ENCODE measurements at regions not wholly inside any gene's neighbourhood (a gene's known extent, or its start where the extent isn't known, plus 50 kb on each side); places are given as distances from the start of the nearest gene placed in this dataset.

GRCh38 chr18:39730606-39731005 lies 2165.0 kb upstream of the CELF4 start:
- ATAC-seq (no peak), DNase-seq (no peak)
- Histone ChIP-seq H3K4me1 (no peaks in the 10 kb centered on the region), H3K9me3 (no peaks in the 10 kb centered on the region), H3K36me3 (no peaks in the 10 kb centered on the region), H3K27ac (no peak overlapping the region), H3K27me3 (ENCODE audit: low read depth) (no peaks in the 10 kb centered on the region), H3K4me3 (no peak overlapping the region)
- intact Hi-C loops (cut with DNase I) = no loop called here
- TF ChIP-seq CTCF (IDR thresholded peaks at IDR 0.05) = no peak

GRCh38 chr18:39724652-39725051 lies 2159.1 kb upstream of the CELF4 start:
- Histone ChIP-seq H3K27ac (no peak overlapping the region), H3K4me3 (no peak overlapping the region), H3K9me3 (no peaks in the 10 kb centered on the region), H3K36me3 (no peaks in the 10 kb centered on the region), H3K27me3 (ENCODE audit: low read depth) (no peaks in the 10 kb centered on the region), H3K4me1 (no peaks in the 10 kb centered on the region)
- ATAC-seq = no peak
- no peak for DNase-seq
- intact Hi-C loops (cut with DNase I) = no loop called here
- no peak for TF ChIP-seq CTCF (IDR thresholded peaks at IDR 0.05)

- H3K27me3 ChIP-seq (ENCODE audit: low read depth) = no peaks in the 10 kb centered on the region
- no peak for TF ChIP-seq CTCF (IDR thresholded peaks at IDR 0.05)
- no peaks in the 10 kb centered on the region for H3K4me1 ChIP-seq
- H3K9me3 ChIP-seq = no peaks in the 10 kb centered on the region
- intact Hi-C loops (cut with DNase I) = no loop called here
- no peak for DNase-seq
- no peak overlapping the region for H3K4me3 ChIP-seq
- H3K27ac ChIP-seq = no peak overlapping the region
- ATAC-seq = no peak
- no peaks in the 10 kb centered on the region for H3K36me3 ChIP-seq
Observed at GRCh38 chr18:39721712-39722111, 2156.1 kb upstream of the CELF4 start.

- no peaks in the 10 kb centered on the region for H3K9me3 ChIP-seq
- no peak overlapping the region for H3K27ac ChIP-seq
- no peaks in the 10 kb centered on the region for H3K27me3 ChIP-seq (ENCODE audit: low read depth)
- DNase-seq (no peak), ATAC-seq (no peak)
- H3K4me3 ChIP-seq = no peak overlapping the region
- intact Hi-C loops (cut with DNase I) = no loop called here
- no peaks in the 10 kb centered on the region for H3K36me3 ChIP-seq
- TF ChIP-seq CTCF (IDR thresholded peaks at IDR 0.05) = no peak
- no peaks in the 10 kb centered on the region for H3K4me1 ChIP-seq
Observed at GRCh38 chr18:39713961-39714360, 2148.4 kb upstream of the CELF4 start.

GRCh38 chr18:39711701-39712100 lies 2146.1 kb upstream of the CELF4 start:
- Histone ChIP-seq H3K27ac (no peak overlapping the region), H3K36me3 (no peaks in the 10 kb centered on the region), H3K9me3 (no peaks in the 10 kb centered on the region), H3K27me3 (ENCODE audit: low read depth) (no peaks in the 10 kb centered on the region), H3K4me1 (no peaks in the 10 kb centered on the region), H3K4me3 (no peak overlapping the region)
- DNase-seq = no peak
- TF ChIP-seq CTCF (IDR thresholded peaks at IDR 0.05) = no peak
- no peak for ATAC-seq
- intact Hi-C loops (cut with DNase I) = no loop called here

GRCh38 chr18:39705362-39705761 lies 2139.8 kb upstream of the CELF4 start:
- Histone ChIP-seq H3K27me3 (ENCODE audit: low read depth) (no peaks in the 10 kb centered on the region), H3K4me1 (no peaks in the 10 kb centered on the region), H3K36me3 (no peaks in the 10 kb centered on the region), H3K9me3 (no peaks in the 10 kb centered on the region), H3K4me3 (no peak overlapping the region), H3K27ac (no peak overlapping the region)
- intact Hi-C loops (cut with DNase I) = no loop called here
- no peak for TF ChIP-seq CTCF (IDR thresholded peaks at IDR 0.05)
- no peak for ATAC-seq
- DNase-seq = no peak
